PC-9 (cell line): ENCODE measurements at regions not wholly inside any gene's neighbourhood (a gene's known extent, or its start where the extent isn't known, plus 50 kb on each side); places are given as distances from the start of the nearest gene placed in this dataset.

Experiments used
- BruUV-seq: library from RNA; stranded (reverse); fragments of 400-500 nt; replicated peaks from 2 replicates; lab custom pipeline; 2021; lab: Mats Ljungman, UMichigan
- CTCF ChIA-PET: fragments of 300-600 bp; sonication (Branson Sonifier 250); formaldehyde crosslinking; loops from one replicate; lab custom pipeline; 2022; ENCODE audit warnings: antibody characterized with exemption; lab: Charles Lee
- POLR2A ChIA-PET: fragments of 300-600 bp; sonication (Branson Sonifier 250); formaldehyde crosslinking; loops from one replicate; lab custom pipeline; 2022; ENCODE audit warnings: antibody characterized with exemption; ENCODE audit not compliant: unreplicated experiment; lab: Charles Lee
- DNase-seq, 2 experiments: peaks; one replicate each; pipeline versions ENCODE4 v3.0.0 to v3.0.0-alpha.2; 2015 to 2022; ENCODE audit warnings: mixed read lengths in 1 of 2
- H2AFZ ChIP-seq: fragments of 200-600 bp; sonication (generic); 2 replicates; pipeline ENCODE4 v1.8.1; 2017; ENCODE audit warnings: antibody characterized with exemption
- H3F3A ChIP-seq: fragments of 200-600 bp; sonication (generic); 2 replicates; pipeline ENCODE4 v1.8.1; 2017; ENCODE audit warnings: antibody characterized with exemption, mild to moderate bottlenecking, low read depth; ENCODE audit not compliant: insufficient read depth
- H3K27ac ChIP-seq: fragments of 200-600 bp; sonication (generic); 2 replicates; pipeline ENCODE4 v1.6.1; 2016; ENCODE audit warnings: mixed run types
- H3K27me3 ChIP-seq: fragments of 200-600 bp; sonication (generic); 2 replicates; pipeline ENCODE4 v1.6.1; 2016; ENCODE audit warnings: low read depth, mixed run types; ENCODE audit not compliant: insufficient read depth
- H3K36me3 ChIP-seq: fragments of 200-600 bp; sonication (generic); 2 replicates; pipeline ENCODE4 v1.6.1; 2016; ENCODE audit warnings: low read depth, mixed run types
- H3K4me1 ChIP-seq: fragments of 200-600 bp; sonication (generic); replicated peaks from 2 replicates; pipeline ENCODE4 v1.6.1; 2016; ENCODE audit warnings: mixed run types; ENCODE audit not compliant: insufficient read depth
- H3K4me2 ChIP-seq: fragments of 200-600 bp; sonication (generic); 2 replicates; pipeline ENCODE4 v1.6.1; 2017; ENCODE audit warnings: mixed run types
- H3K4me3 ChIP-seq: fragments of 200-600 bp; sonication (generic); 2 replicates; pipeline ENCODE4 v1.6.1; 2016; ENCODE audit warnings: mixed run types
- H3K79me2 ChIP-seq: fragments of 200-600 bp; sonication (generic); 2 replicates; pipeline ENCODE4 v1.6.1; 2017; ENCODE audit warnings: low read depth, mixed run types
- H3K9me2 ChIP-seq: fragments of 200-600 bp; sonication (generic); 2 replicates; pipeline ENCODE4 v1.8.1; 2017; ENCODE audit warnings: mild to moderate bottlenecking; ENCODE audit not compliant: insufficient read depth
- H3K9me3 ChIP-seq: fragments of 200-600 bp; sonication (generic); 2 replicates; pipeline ENCODE4 v1.8.1; 2016; ENCODE audit warnings: low read depth; ENCODE audit not compliant: insufficient read depth
- H4K20me1 ChIP-seq: fragments of 200-600 bp; sonication (generic); 2 replicates; pipeline ENCODE4 v1.8.1; 2017; ENCODE audit not compliant: insufficient read depth
- EZH2 ChIP-seq: fragments of 200-600 bp; sonication (generic); IDR thresholded peaks from 2 replicates; pipeline ENCODE4 v1.8.0; 2017; ENCODE audit warnings: antibody characterized with exemption, low read depth
- intact Hi-C: fragments of 100-400 bp; cut with micrococcal nuclease; formaldehyde crosslinking; loops from one replicate; pipeline ENCODE4 v1.10.0; 2022; ENCODE audit not compliant: unreplicated experiment
- TF ChIP-seq, protein P1 (sequence below): fragments of 200-600 bp; sonication (generic); conservative IDR thresholded peaks from 2 replicates; pipeline ENCODE4 v1.6.1; 2017; ENCODE audit warnings: mixed run types, antibody characterized with exemption, mild to moderate bottlenecking, moderate library complexity

GRCh38 chr7:106346678-106347217 is 62.0 kb upstream of the NAMPT start:
- peaks cover 55% of the 10 kb centered on the region for H3K9me3 ChIP-seq
- no peaks in the 10 kb centered on the region for H4K20me1 ChIP-seq
- ChIA-PET CTCF (no interaction called here), POLR2A (interaction anchor here (0.7 to 1.9 kb wide), 2 partner anchors 61 to 114 kb away, joined by 3 to 6 read pairs; partner anchors contain the start of gene NAMPT)
- peak overlapping the region; percentile 72 for H3K4me2 ChIP-seq
- peaks cover 13% of the 10 kb centered on the region; the same call in 1 of the 2 replicates for H3K36me3 ChIP-seq
- no peaks in the 10 kb centered on the region for H3K27me3 ChIP-seq
- H3K9me2 ChIP-seq = no peaks in the 10 kb centered on the region
- DNase-seq = peak; percentile 24 to 96
- no TSS peak for BruUV-seq
- intact Hi-C loops = loop anchor here (1.0 to 10.0 kb wide), 4 partner anchors 19 to 428 kb away; no protein-coding TSS in a partner anchor
- peaks cover 38% of the 10 kb centered on the region for H3K4me1 ChIP-seq
- no peaks in the 10 kb centered on the region; the same call in 1 of the 2 replicates for H3K79me2 ChIP-seq
- no peak overlapping the region for H2AFZ ChIP-seq
- TF ChIP-seq EZH2 = no peak
- TF ChIP-seq, protein P1, sequence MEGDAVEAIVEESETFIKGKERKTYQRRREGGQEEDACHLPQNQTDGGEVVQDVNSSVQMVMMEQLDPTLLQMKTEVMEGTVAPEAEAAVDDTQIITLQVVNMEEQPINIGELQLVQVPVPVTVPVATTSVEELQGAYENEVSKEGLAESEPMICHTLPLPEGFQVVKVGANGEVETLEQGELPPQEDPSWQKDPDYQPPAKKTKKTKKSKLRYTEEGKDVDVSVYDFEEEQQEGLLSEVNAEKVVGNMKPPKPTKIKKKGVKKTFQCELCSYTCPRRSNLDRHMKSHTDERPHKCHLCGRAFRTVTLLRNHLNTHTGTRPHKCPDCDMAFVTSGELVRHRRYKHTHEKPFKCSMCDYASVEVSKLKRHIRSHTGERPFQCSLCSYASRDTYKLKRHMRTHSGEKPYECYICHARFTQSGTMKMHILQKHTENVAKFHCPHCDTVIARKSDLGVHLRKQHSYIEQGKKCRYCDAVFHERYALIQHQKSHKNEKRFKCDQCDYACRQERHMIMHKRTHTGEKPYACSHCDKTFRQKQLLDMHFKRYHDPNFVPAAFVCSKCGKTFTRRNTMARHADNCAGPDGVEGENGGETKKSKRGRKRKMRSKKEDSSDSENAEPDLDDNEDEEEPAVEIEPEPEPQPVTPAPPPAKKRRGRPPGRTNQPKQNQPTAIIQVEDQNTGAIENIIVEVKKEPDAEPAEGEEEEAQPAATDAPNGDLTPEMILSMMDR = no peak
- H3F3A ChIP-seq = peaks cover 31% of the 10 kb centered on the region
- peak overlapping the region; percentile 41; the same call in 1 of the 2 replicates for H3K4me3 ChIP-seq
- H3K27ac ChIP-seq = peak overlapping the region; percentile 98

GRCh38 chr7:106346167-106346677 is 61.4 kb upstream of the NAMPT start:
- intact Hi-C loops = loop anchor here (1.0 to 10.0 kb wide), 4 partner anchors 19 to 429 kb away; no protein-coding TSS in a partner anchor
- H3K4me2 ChIP-seq = peak overlapping the region; percentile 72
- peak overlapping the region; percentile 41; the same call in 1 of the 2 replicates for H3K4me3 ChIP-seq
- ChIA-PET POLR2A (interaction anchor here (0.7 to 1.9 kb wide), 4 partner anchors 61 to 130 kb away, joined by 3 to 6 read pairs (median 6); partner anchors contain the start of gene NAMPT), CTCF (no interaction called here)
- H3K79me2 ChIP-seq = no peaks in the 10 kb centered on the region; the same call in 1 of the 2 replicates
- no peaks in the 10 kb centered on the region for H4K20me1 ChIP-seq
- BruUV-seq = TSS peak; percentile 93
- peak in 1 of 2 experiments; percentile 36 for DNase-seq
- H3K27me3 ChIP-seq = no peaks in the 10 kb centered on the region
- peaks cover 13% of the 10 kb centered on the region; the same call in 1 of the 2 replicates for H3K36me3 ChIP-seq
- H3F3A ChIP-seq = peaks cover 31% of the 10 kb centered on the region
- no peak for TF ChIP-seq EZH2
- TF ChIP-seq, protein P1 = no peak
- H3K9me3 ChIP-seq = peaks cover 57% of the 10 kb centered on the region
- peaks cover 38% of the 10 kb centered on the region for H3K4me1 ChIP-seq
- no peak overlapping the region for H2AFZ ChIP-seq
- H3K9me2 ChIP-seq = no peaks in the 10 kb centered on the region
- peak overlapping the region; percentile 98 for H3K27ac ChIP-seq

- intact Hi-C loops = loop anchor here (1.0 to 10.0 kb wide), 4 partner anchors 20 to 429 kb away; no protein-coding TSS in a partner anchor
- H3K4me1 ChIP-seq = peaks cover 38% of the 10 kb centered on the region
- peaks cover 61% of the 10 kb centered on the region for H3K9me3 ChIP-seq
- peak overlapping the region; percentile 41; the same call in 1 of the 2 replicates for H3K4me3 ChIP-seq
- H4K20me1 ChIP-seq = no peaks in the 10 kb centered on the region
- no peaks in the 10 kb centered on the region; the same call in 1 of the 2 replicates for H3K79me2 ChIP-seq
- peaks cover 31% of the 10 kb centered on the region for H3F3A ChIP-seq
- no TSS peak for BruUV-seq
- H3K27ac ChIP-seq = peak overlapping the region; percentile 98
- peaks cover 13% of the 10 kb centered on the region; the same call in 1 of the 2 replicates for H3K36me3 ChIP-seq
- H3K4me2 ChIP-seq = peak overlapping the region; percentile 72
- ChIA-PET CTCF (no interaction called here), POLR2A (interaction anchor here (0.7 to 1.9 kb wide), 4 partner anchors 60 to 129 kb away, joined by 4 to 6 read pairs (median 6); partner anchors contain the start of gene NAMPT)
- peak in 1 of 2 experiments; percentile 52 for DNase-seq
- no peaks in the 10 kb centered on the region for H3K27me3 ChIP-seq
- TF ChIP-seq, protein P1 = no peak
- no peak for TF ChIP-seq EZH2
- no peak overlapping the region for H2AFZ ChIP-seq
- no peaks in the 10 kb centered on the region for H3K9me2 ChIP-seq
These were observed 60.8 kb upstream of the NAMPT start for GRCh38 chr7:106345421-106346166.
